ENCODE measurements at regions not wholly inside any gene's neighbourhood (a gene's known extent, or its start where the extent isn't known, plus 50 kb on each side); places are given as distances from the start of the nearest gene placed in this dataset.

- Histone ChIP-seq H3K9ac (ENCODE audit: low read depth in 1 of 2, low read length in 2 of 2) (no peak overlapping the region), H3K27ac (ENCODE audit: low read depth in 1 of 2, low read length in 2 of 2) (no peak overlapping the region), H3K9me3 (ENCODE audit: control insufficient read depth in 4 of 4, low read length in 3 of 4) (no peaks in the 10 kb centered on the region), H3K4me1 (ENCODE audit: control insufficient read depth in 4 of 4, insufficient read depth in 4 of 4, low read length in 3 of 4) (peaks cover 0 to 3% (median 0%) of the 10 kb centered on the region in 4 donors), H3K36me3 (ENCODE audit: control insufficient read depth in 4 of 4, insufficient read depth in 3 of 4, low read depth in 1 of 4, low read length in 3 of 4) (no peaks in the 10 kb centered on the region), H3K4me3 (ENCODE audit: low read depth in 1 of 3, low read length in 3 of 3) (no peak overlapping the region), H3K27me3 (ENCODE audit: control insufficient read depth in 4 of 4, insufficient read depth in 4 of 4, low read length in 3 of 4) (peaks cover 0 to 5% (median 0%) of the 10 kb centered on the region in 4 donors)
- WGBS = 77% methylated on average over 3 of the region's 3 CpGs
- no peak for TF ChIP-seq HNF4A (conservative IDR thresholded peaks at IDR 0.05)
- TF ChIP-seq, protein P1, sequence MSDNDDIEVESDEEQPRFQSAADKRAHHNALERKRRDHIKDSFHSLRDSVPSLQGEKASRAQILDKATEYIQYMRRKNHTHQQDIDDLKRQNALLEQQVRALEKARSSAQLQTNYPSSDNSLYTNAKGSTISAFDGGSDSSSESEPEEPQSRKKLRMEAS (IDR thresholded peaks at IDR 0.05) = no peak
- no peak for TF ChIP-seq HNF4G (IDR thresholded peaks at IDR 0.05)
- TF ChIP-seq SP1 (IDR thresholded peaks at IDR 0.05) = no peak
- TF ChIP-seq FOXA2 (IDR thresholded peaks at IDR 0.05) = no peak
- DNase-seq (ENCODE audit: low spot score) = no peak
Observed at GRCh38 chr2:41618754-41619153, 429.1 kb upstream of the PKDCC start.

DNA sequence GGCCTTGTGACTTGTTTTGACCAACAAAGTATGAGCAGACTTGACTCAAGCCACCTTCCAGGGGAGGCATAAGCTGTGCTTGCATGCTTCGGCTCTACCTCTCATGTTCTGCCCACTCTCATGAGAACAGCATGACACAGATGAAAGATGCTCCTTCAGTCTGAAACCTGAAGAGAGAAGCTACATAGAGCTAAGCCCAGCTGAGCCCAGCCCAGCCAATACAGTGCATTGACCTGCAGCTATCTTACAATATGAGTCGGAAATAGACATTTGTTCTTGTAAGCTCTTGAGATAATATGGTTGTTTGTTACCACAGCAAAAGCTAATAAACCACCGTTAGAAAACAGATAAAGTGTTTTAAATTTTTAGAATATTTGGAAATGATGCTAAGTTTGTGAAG is 426.7 kb upstream of the PKDCC start:
- no peak for TF ChIP-seq RXRA (IDR thresholded peaks at IDR 0.05)
- TF ChIP-seq FOXA2 (IDR thresholded peaks at IDR 0.05) = no peak
- TF ChIP-seq TAF1 (conservative IDR thresholded peaks at IDR 0.05) = no peak
- no peaks in the 10 kb centered on the region for H3K9me3 ChIP-seq (ENCODE audit: control insufficient read depth in 4 of 4, low read length in 3 of 4)
- H3K4me3 ChIP-seq (ENCODE audit: low read depth in 1 of 3, low read length in 3 of 3) = no peak overlapping the region
- H3K36me3 ChIP-seq (ENCODE audit: control insufficient read depth in 4 of 4, insufficient read depth in 3 of 4, low read depth in 1 of 4, low read length in 3 of 4) = no peaks in the 10 kb centered on the region
- 59% methylated on average over 3 of the region's 3 CpGs for WGBS
- no peak for DNase-seq (ENCODE audit: low spot score)
- no peak overlapping the region for H3K27ac ChIP-seq (ENCODE audit: low read depth in 1 of 2, low read length in 2 of 2)
- no peaks in the 10 kb centered on the region for H3K4me1 ChIP-seq (ENCODE audit: control insufficient read depth in 4 of 4, insufficient read depth in 4 of 4, low read length in 3 of 4)
- peaks cover 0 to 5% (median 0%) of the 10 kb centered on the region in 4 donors for H3K27me3 ChIP-seq (ENCODE audit: control insufficient read depth in 4 of 4, insufficient read depth in 4 of 4, low read length in 3 of 4)
- no peak overlapping the region for H3K9ac ChIP-seq (ENCODE audit: low read depth in 1 of 2, low read length in 2 of 2)

DNA sequence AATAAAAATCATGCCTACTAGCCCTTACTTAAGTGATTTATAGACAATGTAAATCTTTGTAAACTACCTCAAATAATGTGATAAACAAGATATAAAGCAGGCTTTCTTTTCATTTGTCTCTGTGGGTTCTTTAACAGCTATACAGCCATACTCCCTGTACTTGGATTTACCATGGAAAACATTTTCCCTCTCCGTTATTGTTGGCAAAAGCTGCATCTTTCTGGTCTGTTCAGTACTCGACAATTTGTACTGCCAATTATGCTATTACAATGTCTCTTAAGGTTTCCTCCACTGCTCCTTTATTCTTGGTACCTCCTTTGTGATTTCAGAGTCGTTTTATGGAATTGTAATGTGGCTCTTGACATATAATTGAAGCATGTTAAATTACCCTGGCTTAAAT is 426.3 kb upstream of the PKDCC start:
- Histone ChIP-seq H3K9me3 (ENCODE audit: control insufficient read depth in 4 of 4, low read length in 3 of 4) (no peaks in the 10 kb centered on the region), H3K4me3 (ENCODE audit: low read depth in 1 of 3, low read length in 3 of 3) (no peak overlapping the region), H3K36me3 (ENCODE audit: control insufficient read depth in 4 of 4, insufficient read depth in 3 of 4, low read depth in 1 of 4, low read length in 3 of 4) (no peaks in the 10 kb centered on the region), H3K27ac (ENCODE audit: low read depth in 1 of 2, low read length in 2 of 2) (no peak overlapping the region), H3K9ac (ENCODE audit: low read depth in 1 of 2, low read length in 2 of 2) (no peak overlapping the region), H3K4me1 (ENCODE audit: control insufficient read depth in 4 of 4, insufficient read depth in 4 of 4, low read length in 3 of 4) (no peaks in the 10 kb centered on the region), H3K27me3 (ENCODE audit: control insufficient read depth in 4 of 4, insufficient read depth in 4 of 4, low read length in 3 of 4) (peaks cover 0 to 5% (median 0%) of the 10 kb centered on the region in 4 donors)
- no peak for DNase-seq (ENCODE audit: low spot score)
- 60% methylated on average over 3 of the region's 3 CpGs for WGBS
- TF ChIP-seq HNF4A (conservative IDR thresholded peaks at IDR 0.05) (no peak), FOXA1 (IDR thresholded peaks at IDR 0.05) (no peak), GABPA (IDR thresholded peaks at IDR 0.05 in 1 of 2, conservative IDR thresholded peaks at IDR 0.05 in 1 of 2) (no peak), NR2F2 (IDR thresholded peaks at IDR 0.05) (no peak)

GRCh38 chr2:41622301-41622700 is 425.5 kb upstream of the PKDCC start:
- DNase-seq (ENCODE audit: low spot score) = no peak
- H3K4me3 ChIP-seq (ENCODE audit: low read depth in 1 of 3, low read length in 3 of 3) = no peak overlapping the region
- no peak for TF ChIP-seq GABPA (IDR thresholded peaks at IDR 0.05 in 1 of 2, conservative IDR thresholded peaks at IDR 0.05 in 1 of 2)
- TF ChIP-seq FOXA2 (IDR thresholded peaks at IDR 0.05) = no peak
- TF ChIP-seq NR2F2 (IDR thresholded peaks at IDR 0.05) = no peak
- TF ChIP-seq HNF4G (IDR thresholded peaks at IDR 0.05) = no peak
- TF ChIP-seq, protein P2, sequence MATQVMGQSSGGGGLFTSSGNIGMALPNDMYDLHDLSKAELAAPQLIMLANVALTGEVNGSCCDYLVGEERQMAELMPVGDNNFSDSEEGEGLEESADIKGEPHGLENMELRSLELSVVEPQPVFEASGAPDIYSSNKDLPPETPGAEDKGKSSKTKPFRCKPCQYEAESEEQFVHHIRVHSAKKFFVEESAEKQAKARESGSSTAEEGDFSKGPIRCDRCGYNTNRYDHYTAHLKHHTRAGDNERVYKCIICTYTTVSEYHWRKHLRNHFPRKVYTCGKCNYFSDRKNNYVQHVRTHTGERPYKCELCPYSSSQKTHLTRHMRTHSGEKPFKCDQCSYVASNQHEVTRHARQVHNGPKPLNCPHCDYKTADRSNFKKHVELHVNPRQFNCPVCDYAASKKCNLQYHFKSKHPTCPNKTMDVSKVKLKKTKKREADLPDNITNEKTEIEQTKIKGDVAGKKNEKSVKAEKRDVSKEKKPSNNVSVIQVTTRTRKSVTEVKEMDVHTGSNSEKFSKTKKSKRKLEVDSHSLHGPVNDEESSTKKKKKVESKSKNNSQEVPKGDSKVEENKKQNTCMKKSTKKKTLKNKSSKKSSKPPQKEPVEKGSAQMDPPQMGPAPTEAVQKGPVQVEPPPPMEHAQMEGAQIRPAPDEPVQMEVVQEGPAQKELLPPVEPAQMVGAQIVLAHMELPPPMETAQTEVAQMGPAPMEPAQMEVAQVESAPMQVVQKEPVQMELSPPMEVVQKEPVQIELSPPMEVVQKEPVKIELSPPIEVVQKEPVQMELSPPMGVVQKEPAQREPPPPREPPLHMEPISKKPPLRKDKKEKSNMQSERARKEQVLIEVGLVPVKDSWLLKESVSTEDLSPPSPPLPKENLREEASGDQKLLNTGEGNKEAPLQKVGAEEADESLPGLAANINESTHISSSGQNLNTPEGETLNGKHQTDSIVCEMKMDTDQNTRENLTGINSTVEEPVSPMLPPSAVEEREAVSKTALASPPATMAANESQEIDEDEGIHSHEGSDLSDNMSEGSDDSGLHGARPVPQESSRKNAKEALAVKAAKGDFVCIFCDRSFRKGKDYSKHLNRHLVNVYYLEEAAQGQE (IDR thresholded peaks at IDR 0.05) = no peak
- TF ChIP-seq, protein P3, sequence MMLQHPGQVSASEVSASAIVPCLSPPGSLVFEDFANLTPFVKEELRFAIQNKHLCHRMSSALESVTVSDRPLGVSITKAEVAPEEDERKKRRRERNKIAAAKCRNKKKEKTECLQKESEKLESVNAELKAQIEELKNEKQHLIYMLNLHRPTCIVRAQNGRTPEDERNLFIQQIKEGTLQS (IDR thresholded peaks at IDR 0.05) = no peak
- no peak for TF ChIP-seq SP1 (IDR thresholded peaks at IDR 0.05)
- no peak for TF ChIP-seq RAD21 (IDR thresholded peaks at IDR 0.05)
- peaks cover 0 to 5% (median 0%) of the 10 kb centered on the region in 4 donors for H3K27me3 ChIP-seq (ENCODE audit: control insufficient read depth in 4 of 4, insufficient read depth in 4 of 4, low read length in 3 of 4)
- H3K36me3 ChIP-seq (ENCODE audit: control insufficient read depth in 4 of 4, insufficient read depth in 3 of 4, low read depth in 1 of 4, low read length in 3 of 4) = no peaks in the 10 kb centered on the region
- no peaks in the 10 kb centered on the region for H3K9me3 ChIP-seq (ENCODE audit: control insufficient read depth in 4 of 4, low read length in 3 of 4)
- H3K27ac ChIP-seq (ENCODE audit: low read depth in 1 of 2, low read length in 2 of 2) = no peak overlapping the region
- H3K9ac ChIP-seq (ENCODE audit: low read depth in 1 of 2, low read length in 2 of 2) = no peak overlapping the region
- H3K4me1 ChIP-seq (ENCODE audit: control insufficient read depth in 4 of 4, insufficient read depth in 4 of 4, low read length in 3 of 4) = no peaks in the 10 kb centered on the region
- WGBS = 86% methylated on average over 5 of the region's 5 CpGs
